OCI-LY3 (cell line): ENCODE measurements at regions not wholly inside any gene's neighbourhood (a gene's known extent, or its start where the extent isn't known, plus 50 kb on each side); places are given as distances from the start of the nearest gene placed in this dataset.
"Not testable (repeated sequence)": the region's sequence is repeated elsewhere in the genome, so short reads cannot be mapped to it uniquely, and the experiment has no call there.

Experiments used
- H2AFZ ChIP-seq: fragments of 200-600, 300-600 bp; shearing (Covaris generic); 2 replicates; pipeline ENCODE4 v1.6.0; 2014; ENCODE audit warnings: antibody characterized with exemption, low read depth, low read length
- H3K27ac ChIP-seq: fragments of 200-600, 300-600 bp; sonication (generic); 2 replicates; pipeline ENCODE4 v1.5.1; 2014; ENCODE audit warnings: mild to moderate bottlenecking, low read length, moderate library complexity, mixed read lengths
- H3K27me3 ChIP-seq: fragments of 200-600, 300-600 bp; sonication (generic); 2 replicates; pipeline ENCODE4 v1.6.1; 2014; ENCODE audit warnings: low read depth, low read length, mixed read lengths
- H3K36me3 ChIP-seq: fragments of 200-600, 300-600 bp; sonication (generic); replicated peaks from 2 replicates; pipeline ENCODE3; 2014; ENCODE audit warnings: low read depth, low read length, mixed read lengths
- H3K4me1 ChIP-seq: fragments of 300-600, 200-600 bp; sonication (generic); 2 replicates; pipeline ENCODE4 v1.6.1; 2014; ENCODE audit warnings: low read length, mixed read lengths
- H3K4me2 ChIP-seq: fragments of 200-600, 300-600 bp; sonication (generic); 2 replicates; pipeline ENCODE4 v1.6.1; 2014; ENCODE audit warnings: low read length, mixed read lengths
- H3K4me3 ChIP-seq: fragments of 300-600, 200-600 bp; sonication (generic); 2 replicates; pipeline ENCODE4 v1.5.1; 2014; ENCODE audit warnings: antibody characterized with exemption, mild to moderate bottlenecking, low read length, moderate library complexity
- H3K79me2 ChIP-seq: fragments of 300-600, 200-600 bp; shearing (Covaris generic); 2 replicates; pipeline ENCODE4 v1.6.1; 2014; ENCODE audit warnings: mild to moderate bottlenecking, low read length, mixed read lengths
- H3K9ac ChIP-seq: fragments of 300-600, 200-600 bp; shearing (Covaris generic); 2 replicates; pipeline ENCODE4 v1.6.0; 2014; ENCODE audit warnings: mild to moderate bottlenecking, low read length, moderate library complexity
- H3K9me3 ChIP-seq: fragments of 200-600, 300-600 bp; shearing (Covaris generic); 2 replicates; pipeline ENCODE4 v1.6.1; 2014; ENCODE audit warnings: low read length, mixed read lengths; ENCODE audit not compliant: insufficient read depth
- H4K20me1 ChIP-seq: fragments of 200-600, 300-600 bp; sonication (generic); 2 replicates; pipeline ENCODE4 v1.6.1; 2016; ENCODE audit warnings: low read length, mixed read lengths; ENCODE audit not compliant: insufficient read depth
- CTCF ChIP-seq: fragments of 200-600, 300-600 bp; sonication (generic); IDR thresholded peaks from 2 replicates; pipeline ENCODE4 v1.5.1; 2014; ENCODE audit warnings: antibody characterized with exemption, low read length, low read depth
- EZH2phosphoT487 ChIP-seq: fragments of 200-600 bp; shearing (Covaris generic); IDR thresholded peaks from 2 replicates; pipeline ENCODE4 v1.6.1; 2018; ENCODE audit warnings: antibody characterized with exemption, mixed run types, low read depth

- Histone ChIP-seq H3K27ac (no peak overlapping the region), H3K36me3 (no peaks in the 10 kb centered on the region), H4K20me1 (no peaks in the 10 kb centered on the region), H3K9me3 (no peaks in the 10 kb centered on the region), H2AFZ (no peak overlapping the region), H3K9ac (no peak overlapping the region), H3K79me2 (no peaks in the 10 kb centered on the region), H3K4me2 (no peak overlapping the region), H3K4me1 (no peaks in the 10 kb centered on the region), H3K4me3 (no peak overlapping the region), H3K27me3 (no peaks in the 10 kb centered on the region)
- no peak for TF ChIP-seq CTCF
- TF ChIP-seq EZH2phosphoT487, result no peak
These were observed 176.0 kb downstream of the COX18 start for GRCh38 chr4:72893354-72894066.

GRCh38 chr4:72888331-72888730 lies 181.2 kb downstream of the COX18 start:
- Histone ChIP-seq H2AFZ (no peak overlapping the region), H3K79me2 (no peaks in the 10 kb centered on the region), H3K4me3 (no peak overlapping the region), H3K27ac (no peak overlapping the region), H3K9ac (no peak overlapping the region), H3K36me3 (no peaks in the 10 kb centered on the region), H3K4me1 (no peaks in the 10 kb centered on the region), H3K27me3 (no peaks in the 10 kb centered on the region), H4K20me1 (no peaks in the 10 kb centered on the region), H3K4me2 (no peak overlapping the region), H3K9me3 (no peaks in the 10 kb centered on the region)
- TF ChIP-seq CTCF, result no peak
- TF ChIP-seq EZH2phosphoT487, result no peak

- Histone ChIP-seq H3K9ac (no peak overlapping the region), H3K27me3 (no peaks in the 10 kb centered on the region), H4K20me1 (no peaks in the 10 kb centered on the region), H3K4me1 (no peaks in the 10 kb centered on the region), H3K79me2 (no peaks in the 10 kb centered on the region), H3K36me3 (no peaks in the 10 kb centered on the region), H3K27ac (no peak overlapping the region), H3K4me2 (no peak overlapping the region), H2AFZ (no peak overlapping the region), H3K9me3 (no peaks in the 10 kb centered on the region), H3K4me3 (no peak overlapping the region)
- TF ChIP-seq CTCF (no peak), EZH2phosphoT487 (no peak)
These were observed 182.4 kb downstream of the COX18 start for GRCh38 chr4:72887152-72887551.

GRCh38 chr4:72886602-72887001 lies 182.9 kb downstream of the COX18 start:
- Histone ChIP-seq H3K27ac (no peak overlapping the region), H3K4me2 (no peak overlapping the region), H3K27me3 (no peaks in the 10 kb centered on the region), H2AFZ (no peak overlapping the region), H3K79me2 (no peaks in the 10 kb centered on the region), H3K4me1 (no peaks in the 10 kb centered on the region), H3K4me3 (no peak overlapping the region), H3K36me3 (no peaks in the 10 kb centered on the region), H4K20me1 (no peaks in the 10 kb centered on the region), H3K9ac (no peak overlapping the region), H3K9me3 (no peaks in the 10 kb centered on the region)
- TF ChIP-seq EZH2phosphoT487, result no peak
- TF ChIP-seq CTCF, result peak; percentile 61

GRCh38 chr4:72884225-72884624 lies 185.3 kb downstream of the COX18 start:
- not testable (repeated sequence) for H3K36me3 ChIP-seq, H2AFZ ChIP-seq, H3K27ac ChIP-seq, H3K9ac ChIP-seq, H3K27me3 ChIP-seq, H3K4me2 ChIP-seq, H4K20me1 ChIP-seq, H3K4me1 ChIP-seq, H3K79me2 ChIP-seq, H3K9me3 ChIP-seq, H3K4me3 ChIP-seq
